ACHN (cell line): ENCODE measurements at regions not wholly inside any gene's neighbourhood (a gene's known extent, or its start where the extent isn't known, plus 50 kb on each side); places are given as distances from the start of the nearest gene placed in this dataset.

Source experiments
- DNase-seq: peaks from one replicate; pipeline ENCODE4 v3.0.0-alpha.2; 2015
- in situ Hi-C: cut with HindIII; loops from 2 replicates; pipeline ENCODE4 v1.10.0; 2017; ENCODE audit warnings: low sequenced_read_pairs, low pct_ligation_motif_present, low pct_unique_long_range_greater_than_20kb

- in situ Hi-C loops, result no loop called here
- DNase-seq, result no peak
These were observed 89.8 kb upstream of the GNAO1 start for GRCh38 chr16:56101480-56101879.

DNA sequence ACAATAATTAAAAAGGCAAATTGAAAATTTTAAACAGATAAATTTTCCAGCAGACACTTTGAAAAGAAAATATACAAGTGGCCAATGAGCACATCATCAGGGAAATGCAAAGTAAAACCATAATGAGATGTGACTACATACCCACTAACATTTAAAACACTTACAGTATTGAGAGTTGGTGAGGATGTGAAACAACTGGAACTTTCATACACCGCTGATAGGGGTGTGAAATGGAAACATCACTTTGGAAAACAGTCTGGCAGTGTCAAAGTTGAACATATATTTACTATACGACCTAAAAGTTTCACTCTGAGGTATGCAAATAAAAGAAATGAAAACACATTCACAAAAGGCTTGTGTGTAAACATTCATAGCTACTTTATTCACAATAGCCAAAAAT is 94.0 kb upstream of the GNAO1 start:
- no peak for DNase-seq
- in situ Hi-C loops, result no loop called here

DNA sequence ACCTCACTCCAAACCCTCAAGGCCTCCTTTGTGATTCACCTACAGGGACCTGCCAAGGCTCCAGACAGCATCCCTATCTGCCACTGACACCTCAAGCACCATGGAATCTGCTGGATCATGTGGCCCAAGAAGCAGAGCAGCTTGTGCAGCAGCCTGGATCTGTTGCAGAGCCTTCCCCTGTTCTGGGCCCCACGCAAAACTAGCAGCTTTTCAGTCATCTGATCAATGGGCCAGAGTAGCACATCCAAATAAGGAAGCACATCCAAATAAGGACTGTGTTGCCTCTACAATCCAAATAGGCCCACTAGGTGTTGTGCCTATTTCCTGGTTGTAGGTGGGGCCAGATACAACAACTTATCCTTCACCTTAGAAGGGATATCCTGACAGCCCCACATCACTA is 97.1 kb upstream of the GNAO1 start:
- in situ Hi-C loops, result no loop called here
- no peak for DNase-seq

GRCh38 chr16:56093055-56093454 is 98.2 kb upstream of the GNAO1 start:
- in situ Hi-C loops, result no loop called here
- no peak for DNase-seq

DNA sequence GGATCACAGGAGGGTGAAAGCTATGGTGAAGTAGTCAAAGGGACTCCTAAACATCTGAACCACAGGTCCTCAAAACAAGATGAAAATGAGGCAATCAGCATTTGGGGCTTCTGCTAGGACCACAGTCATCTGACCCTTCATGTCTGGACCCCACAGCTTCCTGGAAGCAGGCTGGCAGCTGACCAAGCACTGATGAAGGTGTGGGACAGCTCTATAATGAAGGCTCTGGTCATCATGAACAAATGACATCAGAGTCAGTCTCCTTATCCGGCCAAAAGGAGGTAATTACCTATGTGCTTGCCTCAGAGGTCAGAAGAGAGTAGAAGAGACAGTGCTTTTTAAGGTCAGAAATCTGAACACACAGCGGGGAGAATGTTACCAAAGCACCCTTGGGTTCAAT is 101.2 kb upstream of the GNAO1 start:
- DNase-seq, result no peak
- in situ Hi-C loops, result no loop called here

DNA sequence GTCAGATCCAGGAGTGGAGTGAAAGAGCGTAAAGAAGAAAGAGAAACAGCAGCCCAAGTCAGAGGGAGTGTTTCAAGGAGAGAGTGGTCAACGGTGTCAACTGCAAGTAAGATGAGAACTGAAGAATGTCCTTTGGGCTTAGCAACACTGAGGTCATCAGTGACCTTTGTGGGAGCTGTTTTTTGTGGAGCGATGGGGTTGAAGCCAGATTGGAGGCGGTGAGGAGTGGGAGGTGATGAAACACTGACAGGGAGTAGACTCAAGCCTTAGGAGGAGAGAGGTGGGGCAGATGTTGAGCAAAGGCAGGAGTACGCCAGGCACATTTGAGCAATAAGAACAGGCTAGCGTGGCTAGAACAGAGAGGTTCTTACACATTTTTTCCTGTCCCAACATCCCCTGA is 103.7 kb upstream of the GNAO1 start:
- in situ Hi-C loops, result no loop called here
- DNase-seq, result no peak

DNA sequence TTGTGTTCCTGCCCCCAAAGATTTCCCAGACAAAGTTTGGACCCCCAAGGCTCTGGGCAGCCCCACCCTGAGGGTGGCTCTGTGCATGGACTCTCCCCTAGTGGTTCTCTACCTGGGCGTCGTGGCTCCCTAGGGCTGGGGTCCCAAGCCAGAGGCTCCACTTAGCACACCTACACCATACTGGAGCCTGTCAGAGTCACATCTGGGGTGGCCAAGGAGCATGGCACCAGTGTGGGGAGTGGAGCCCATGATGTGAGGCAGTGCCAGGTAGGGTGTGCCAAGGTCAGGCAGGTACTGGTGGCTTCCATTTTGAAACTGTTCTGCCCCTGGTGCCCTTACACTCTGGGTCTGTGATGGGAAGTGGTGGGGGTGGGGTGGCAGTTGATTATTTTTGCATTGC is 109.9 kb upstream of the GNAO1 start:
- in situ Hi-C loops, result no loop called here
- no peak for DNase-seq

- DNase-seq, result no peak
- in situ Hi-C loops, result no loop called here
These were observed 115.4 kb upstream of the GNAO1 start for GRCh38 chr16:56075732-56076388.

- in situ Hi-C loops, result no loop called here
- DNase-seq, result no peak
These were observed 117.8 kb upstream of the GNAO1 start for GRCh38 chr16:56073508-56073907.

DNA sequence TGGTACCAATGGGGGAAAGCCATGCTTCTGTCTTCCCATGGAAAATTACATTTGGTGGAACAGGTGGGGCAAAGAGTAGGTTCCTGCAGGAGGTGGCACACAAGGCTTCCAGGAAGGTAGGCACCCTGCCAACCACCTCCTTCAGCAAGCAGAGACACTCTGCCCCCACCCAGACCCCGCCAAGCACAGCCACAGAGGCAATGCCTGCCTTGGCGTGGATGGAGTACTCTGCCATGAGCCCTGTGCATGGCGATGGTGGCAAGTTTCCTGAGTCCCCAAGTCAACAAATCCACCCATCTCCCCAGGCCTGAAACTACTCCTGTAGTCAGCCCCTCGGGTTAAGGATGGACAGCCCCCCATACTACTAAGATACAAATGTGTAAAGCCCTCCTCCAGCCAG is 119.2 kb upstream of the GNAO1 start:
- in situ Hi-C loops, result no loop called here
- no peak for DNase-seq

- no peak for DNase-seq
- in situ Hi-C loops, result no loop called here
These were observed 122.5 kb upstream of the GNAO1 start for GRCh38 chr16:56068816-56069215.

GRCh38 chr16:56068314-56068713 is 123.0 kb upstream of the GNAO1 start:
- no peak for DNase-seq
- in situ Hi-C loops, result no loop called here

GRCh38 chr16:56067406-56067805 is 123.9 kb upstream of the GNAO1 start:
- in situ Hi-C loops, result no loop called here

DNA sequence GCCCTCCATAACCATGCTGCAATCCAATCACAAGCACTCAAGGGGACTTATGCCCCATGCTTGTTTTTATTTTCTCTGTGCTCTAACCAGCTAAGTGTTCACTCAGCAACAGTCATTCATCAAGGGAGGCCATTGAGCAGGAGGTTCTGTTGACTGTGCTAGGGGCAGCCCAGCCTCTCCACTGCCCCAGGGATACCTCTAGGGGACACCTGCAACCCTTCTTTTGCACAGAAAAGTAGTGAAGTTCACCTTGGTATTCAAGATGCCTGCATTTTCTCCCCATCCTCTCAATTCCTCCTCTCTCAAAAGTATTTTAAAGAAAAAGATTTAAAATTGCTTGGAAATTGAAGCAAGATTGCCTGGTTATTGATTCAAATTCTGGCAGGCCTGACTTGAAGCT is 124.7 kb upstream of the GNAO1 start:
- DNase-seq, result no peak
- in situ Hi-C loops, result no loop called here

More at GRCh38 chr16:56067406-56067805, 123.9 kb upstream of the GNAO1 start:
- DNase-seq, result no peak

- DNase-seq, result no peak
These were observed 128.2 kb upstream of the GNAO1 start for GRCh38 chr16:56063111-56063510.

DNA sequence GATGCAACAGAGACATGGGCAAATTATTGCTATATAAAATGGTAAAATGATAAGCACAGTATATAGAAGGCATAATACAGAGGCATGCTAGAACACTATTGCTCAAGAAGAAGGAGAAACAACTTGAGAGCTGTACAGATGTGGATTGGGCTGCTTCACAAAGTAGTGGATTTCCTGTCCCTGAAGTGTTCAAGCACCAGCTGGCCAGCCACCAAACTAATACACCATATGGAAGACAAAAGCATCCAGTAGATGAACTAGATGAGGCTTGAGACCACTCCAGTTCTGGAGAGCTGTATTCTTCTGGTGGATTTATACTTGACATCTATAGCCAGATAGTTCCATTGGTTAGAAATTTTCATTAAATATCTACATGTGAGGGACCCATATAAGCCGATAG is 134.1 kb upstream of the GNAO1 start:
- no peak for DNase-seq
- in situ Hi-C loops, result no loop called here

More at GRCh38 chr16:56063111-56063510, 128.2 kb upstream of the GNAO1 start:
- in situ Hi-C loops, result no loop called here

GRCh38 chr16:56050916-56051315 is 140.4 kb upstream of the GNAO1 start:
- in situ Hi-C loops, result no loop called here
- no peak for DNase-seq

GRCh38 chr16:56048425-56049105 is 142.7 kb upstream of the GNAO1 start:
- DNase-seq, result no peak
- in situ Hi-C loops, result no loop called here

GRCh38 chr16:56047307-56048234 is 143.7 kb upstream of the GNAO1 start:
- in situ Hi-C loops, result no loop called here
- no peak for DNase-seq
